ENCODE measurements at regions not wholly inside any gene's neighbourhood (a gene's known extent, or its start where the extent isn't known, plus 50 kb on each side); places are given as distances from the start of the nearest gene placed in this dataset.
A peak's percentile ranks its signal among the peaks of the same experiment; 100 is the strongest.

GRCh38 chr2:150051004-150051403, 436.5 kb downstream of the RND3 start:
- Histone ChIP-seq H3K36me3 (ENCODE audit: control insufficient read depth, insufficient read depth, low read length) (no peaks in the 10 kb centered on the region), H3K9me3 (ENCODE audit: control insufficient read depth, insufficient read depth, low read length) (no peaks in the 10 kb centered on the region), H3K4me3 (ENCODE audit: low read depth, low read length) (no peak overlapping the region), H3K4me1 (ENCODE audit: control insufficient read depth, insufficient read depth, low read length) (no peaks in the 10 kb centered on the region), H3K27ac (ENCODE audit: low read depth, low read length) (no peak overlapping the region), H3K27me3 (ENCODE audit: control insufficient read depth, insufficient read depth, low read length) (no peaks in the 10 kb centered on the region)
- DNase-seq (ENCODE audit: low read depth in 4 of 6, low spot score in 6 of 6) = no peak

DNA sequence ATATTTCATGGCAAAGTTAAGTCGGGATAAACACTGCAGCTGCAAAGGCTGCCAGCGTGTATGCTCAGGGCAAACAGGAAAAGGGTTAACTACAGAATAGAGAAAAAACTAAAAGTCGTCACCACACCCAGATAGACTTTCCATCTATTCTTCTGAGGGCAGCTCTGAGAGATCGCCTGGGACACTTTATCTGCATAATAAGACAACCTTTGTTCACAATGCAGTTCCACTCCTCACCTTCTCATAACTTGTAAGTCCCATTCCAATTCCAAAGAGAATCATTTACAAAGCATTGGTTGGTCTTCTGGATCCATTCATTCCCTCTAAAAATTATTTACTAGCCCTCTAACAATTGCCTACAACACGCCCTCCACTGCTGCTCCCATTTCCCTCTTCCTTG, 437.4 kb downstream of the RND3 start:
- DNase-seq (ENCODE audit: low read depth in 4 of 6, low spot score in 6 of 6) = no peak
- H3K4me3 ChIP-seq (ENCODE audit: low read depth, low read length) = no peak overlapping the region
- no peaks in the 10 kb centered on the region for H3K4me1 ChIP-seq (ENCODE audit: control insufficient read depth, insufficient read depth, low read length)
- no peaks in the 10 kb centered on the region for H3K36me3 ChIP-seq (ENCODE audit: control insufficient read depth, insufficient read depth, low read length)
- H3K9me3 ChIP-seq (ENCODE audit: control insufficient read depth, insufficient read depth, low read length) = no peaks in the 10 kb centered on the region
- 74% methylated on average over 3 of the region's 5 CpGs for WGBS (ENCODE audit: insufficient coverage)
- no peaks in the 10 kb centered on the region for H3K27me3 ChIP-seq (ENCODE audit: control insufficient read depth, insufficient read depth, low read length)
- no peak overlapping the region for H3K27ac ChIP-seq (ENCODE audit: low read depth, low read length)

DNA sequence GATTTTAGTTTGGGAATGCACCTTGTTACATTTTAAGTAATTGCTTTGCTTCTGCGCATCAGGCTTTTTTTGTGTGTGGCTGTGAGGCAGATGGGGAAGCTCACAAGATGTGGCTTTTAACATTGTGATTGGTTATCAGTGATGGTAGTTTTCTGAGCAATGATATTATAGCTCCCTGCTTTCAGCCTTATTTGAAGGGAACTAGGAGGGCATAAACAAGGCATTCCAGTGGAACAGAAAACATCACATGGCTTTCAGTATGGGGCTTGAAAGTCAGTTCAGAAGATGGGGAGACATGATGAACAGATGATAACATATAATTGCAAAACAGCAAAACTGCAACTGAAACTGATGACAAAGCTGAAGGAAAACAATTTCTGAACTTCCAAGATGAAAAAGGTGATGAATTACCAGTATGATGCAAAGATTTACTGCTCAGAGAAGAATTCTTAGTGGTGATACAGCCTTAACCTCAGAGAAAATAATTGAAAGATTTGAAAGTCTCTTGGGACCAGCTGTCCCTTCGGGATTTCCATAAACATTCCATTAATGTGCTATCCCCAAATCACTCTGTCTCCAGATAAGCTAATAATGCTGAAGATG, 439.7 kb downstream of the RND3 start:
- WGBS (ENCODE audit: insufficient coverage) = 82% methylated on average over 1 of the region's 2 CpGs
- Histone ChIP-seq H3K27ac (ENCODE audit: low read depth, low read length) (no peak overlapping the region), H3K4me3 (ENCODE audit: low read depth, low read length) (no peak overlapping the region), H3K9me3 (ENCODE audit: control insufficient read depth, insufficient read depth, low read length) (no peaks in the 10 kb centered on the region), H3K27me3 (ENCODE audit: control insufficient read depth, insufficient read depth, low read length) (no peaks in the 10 kb centered on the region), H3K36me3 (ENCODE audit: control insufficient read depth, insufficient read depth, low read length) (no peaks in the 10 kb centered on the region), H3K4me1 (ENCODE audit: control insufficient read depth, insufficient read depth, low read length) (no peaks in the 10 kb centered on the region)
- DNase-seq (ENCODE audit: low read depth in 4 of 6, low spot score in 6 of 6) = peak in 1 of 6 donors; percentile 23

- no peak overlapping the region for H3K4me3 ChIP-seq (ENCODE audit: low read depth, low read length)
- DNase-seq (ENCODE audit: low read depth in 4 of 6, low spot score in 6 of 6) = peak in 1 of 6 donors; percentile 56
- no peaks in the 10 kb centered on the region for H3K9me3 ChIP-seq (ENCODE audit: control insufficient read depth, insufficient read depth, low read length)
- H3K36me3 ChIP-seq (ENCODE audit: control insufficient read depth, insufficient read depth, low read length) = no peaks in the 10 kb centered on the region
- H3K4me1 ChIP-seq (ENCODE audit: control insufficient read depth, insufficient read depth, low read length) = no peaks in the 10 kb centered on the region
- H3K27me3 ChIP-seq (ENCODE audit: control insufficient read depth, insufficient read depth, low read length) = no peaks in the 10 kb centered on the region
- no peak overlapping the region for H3K27ac ChIP-seq (ENCODE audit: low read depth, low read length)
- no CpG with 5 or more reads among the region's 4 CpGs for WGBS (ENCODE audit: insufficient coverage)
Observed at GRCh38 chr2:150046810-150047209, 440.7 kb downstream of the RND3 start.

- H3K4me1 ChIP-seq (ENCODE audit: control insufficient read depth, insufficient read depth, low read length) = no peaks in the 10 kb centered on the region
- H3K36me3 ChIP-seq (ENCODE audit: control insufficient read depth, insufficient read depth, low read length) = no peaks in the 10 kb centered on the region
- no peak overlapping the region for H3K4me3 ChIP-seq (ENCODE audit: low read depth, low read length)
- WGBS (ENCODE audit: insufficient coverage) = 100% methylated on average over 1 of the region's 5 CpGs
- H3K27me3 ChIP-seq (ENCODE audit: control insufficient read depth, insufficient read depth, low read length) = no peaks in the 10 kb centered on the region
- H3K9me3 ChIP-seq (ENCODE audit: control insufficient read depth, insufficient read depth, low read length) = no peaks in the 10 kb centered on the region
- H3K27ac ChIP-seq (ENCODE audit: low read depth, low read length) = no peak overlapping the region
- DNase-seq (ENCODE audit: low read depth in 4 of 6, low spot score in 6 of 6) = no peak
Observed at GRCh38 chr2:150046211-150046610, 441.3 kb downstream of the RND3 start.

- Histone ChIP-seq H3K27me3 (ENCODE audit: control insufficient read depth, insufficient read depth, low read length) (no peaks in the 10 kb centered on the region), H3K4me3 (ENCODE audit: low read depth, low read length) (no peak overlapping the region), H3K36me3 (ENCODE audit: control insufficient read depth, insufficient read depth, low read length) (no peaks in the 10 kb centered on the region), H3K4me1 (ENCODE audit: control insufficient read depth, insufficient read depth, low read length) (no peaks in the 10 kb centered on the region), H3K27ac (ENCODE audit: low read depth, low read length) (no peak overlapping the region), H3K9me3 (ENCODE audit: control insufficient read depth, insufficient read depth, low read length) (no peaks in the 10 kb centered on the region)
- no CpG with 5 or more reads among the region's 4 CpGs for WGBS (ENCODE audit: insufficient coverage)
- DNase-seq (ENCODE audit: low read depth in 4 of 6, low spot score in 6 of 6) = no peak
Observed at GRCh38 chr2:150045601-150046000, 441.9 kb downstream of the RND3 start.

DNA sequence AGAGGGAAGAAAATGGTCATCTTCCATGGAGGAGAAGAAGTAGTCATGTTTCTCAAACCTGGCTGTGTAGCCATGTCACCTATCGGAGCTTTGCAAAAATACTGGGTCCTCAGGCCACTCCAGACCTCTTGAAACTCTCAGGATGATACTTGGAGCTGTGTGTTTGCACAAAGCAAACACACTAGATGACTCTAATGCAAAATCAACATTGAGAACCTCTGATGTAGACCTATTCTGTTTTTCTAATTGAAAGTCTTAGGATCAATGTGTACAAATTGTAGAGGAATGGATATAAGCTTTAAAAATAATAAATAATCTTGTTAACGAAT, 444.3 kb downstream of the RND3 start:
- no CpG with 5 or more reads among the region's 2 CpGs for WGBS (ENCODE audit: insufficient coverage)

GRCh38 chr2:150042500-150043171, 444.8 kb downstream of the RND3 start:
- Histone ChIP-seq H3K4me3 (ENCODE audit: low read depth, low read length) (no peak overlapping the region), H3K36me3 (ENCODE audit: control insufficient read depth, insufficient read depth, low read length) (no peaks in the 10 kb centered on the region), H3K27me3 (ENCODE audit: control insufficient read depth, insufficient read depth, low read length) (no peaks in the 10 kb centered on the region), H3K9me3 (ENCODE audit: control insufficient read depth, insufficient read depth, low read length) (no peaks in the 10 kb centered on the region), H3K27ac (ENCODE audit: low read depth, low read length) (no peak overlapping the region), H3K4me1 (ENCODE audit: control insufficient read depth, insufficient read depth, low read length) (no peaks in the 10 kb centered on the region)
- no peak for DNase-seq (ENCODE audit: low read depth in 4 of 6, low spot score in 6 of 6)
- 100% methylated on average over 1 of the region's 5 CpGs for WGBS (ENCODE audit: insufficient coverage)

More for the DNA sequence above, 444.3 kb downstream of the RND3 start:
- Histone ChIP-seq H3K4me3 (ENCODE audit: low read depth, low read length) (no peak overlapping the region), H3K9me3 (ENCODE audit: control insufficient read depth, insufficient read depth, low read length) (no peaks in the 10 kb centered on the region), H3K27me3 (ENCODE audit: control insufficient read depth, insufficient read depth, low read length) (no peaks in the 10 kb centered on the region), H3K27ac (ENCODE audit: low read depth, low read length) (no peak overlapping the region), H3K4me1 (ENCODE audit: control insufficient read depth, insufficient read depth, low read length) (no peaks in the 10 kb centered on the region), H3K36me3 (ENCODE audit: control insufficient read depth, insufficient read depth, low read length) (no peaks in the 10 kb centered on the region)
- DNase-seq (ENCODE audit: low read depth in 4 of 6, low spot score in 6 of 6) = no peak

- no peak overlapping the region for H3K27ac ChIP-seq (ENCODE audit: low read depth, low read length)
- 47% methylated on average over 6 of the region's 8 CpGs for WGBS (ENCODE audit: insufficient coverage)
- no peaks in the 10 kb centered on the region for H3K27me3 ChIP-seq (ENCODE audit: control insufficient read depth, insufficient read depth, low read length)
- H3K36me3 ChIP-seq (ENCODE audit: control insufficient read depth, insufficient read depth, low read length) = no peaks in the 10 kb centered on the region
- no peaks in the 10 kb centered on the region for H3K4me1 ChIP-seq (ENCODE audit: control insufficient read depth, insufficient read depth, low read length)
- DNase-seq (ENCODE audit: low read depth in 4 of 6, low spot score in 6 of 6) = peak in 2 of 6 donors; percentile 40 to 41
- no peaks in the 10 kb centered on the region for H3K9me3 ChIP-seq (ENCODE audit: control insufficient read depth, insufficient read depth, low read length)
- H3K4me3 ChIP-seq (ENCODE audit: low read depth, low read length) = no peak overlapping the region
Observed at GRCh38 chr2:150041722-150042425, 445.6 kb downstream of the RND3 start.

GRCh38 chr2:150036622-150037021, 449.0 kb upstream of the MMADHC start:
- no peak for DNase-seq (ENCODE audit: low read depth in 4 of 6, low spot score in 6 of 6)
- Histone ChIP-seq H3K9me3 (ENCODE audit: control insufficient read depth, insufficient read depth, low read length) (no peaks in the 10 kb centered on the region), H3K27ac (ENCODE audit: low read depth, low read length) (no peak overlapping the region), H3K36me3 (ENCODE audit: control insufficient read depth, insufficient read depth, low read length) (no peaks in the 10 kb centered on the region), H3K27me3 (ENCODE audit: control insufficient read depth, insufficient read depth, low read length) (no peaks in the 10 kb centered on the region), H3K4me3 (ENCODE audit: low read depth, low read length) (no peak overlapping the region), H3K4me1 (ENCODE audit: control insufficient read depth, insufficient read depth, low read length) (no peaks in the 10 kb centered on the region)
